PFSK-1 (cell line): ENCODE measurements at regions not wholly inside any gene's neighbourhood (a gene's known extent, or its start where the extent isn't known, plus 50 kb on each side); places are given as distances from the start of the nearest gene placed in this dataset.

Experiments used
- FOXP2 ChIP-seq: optimal IDR thresholded peaks from 2 replicates; pipeline ENCODE3; 2011; ENCODE audit warnings: borderline replicate concordance, control low read depth, inconsistent platforms; ENCODE audit not compliant: insufficient read depth; ENCODE audit errors: extremely low read length, extremely low read depth
- POLR2AphosphoS5 ChIP-seq: IDR thresholded peaks from 2 replicates; pipeline ENCODE4 v1.6.1; 2012; ENCODE audit warnings: low read depth, mild to moderate bottlenecking, control low read depth, low read length, moderate library complexity
- REST ChIP-seq, 2 experiments: IDR thresholded peaks; 2 replicates each; pipeline versions ENCODE4 v1.6.1 to v1.8.0; 2011 to 2012; ENCODE audit warnings: low read depth in 2 of 2, low read length in 2 of 2, control low read depth in 1 of 2, inconsistent platforms in 1 of 2, mild to moderate bottlenecking in 1 of 2, moderate library complexity in 1 of 2; ENCODE audit not compliant: insufficient read depth in 1 of 2
- SIN3A ChIP-seq: IDR thresholded peaks from 2 replicates; pipeline ENCODE4 v1.6.1; 2012; ENCODE audit warnings: mild to moderate bottlenecking, low read length, moderate library complexity, borderline replicate concordance; ENCODE audit not compliant: insufficient read depth
- TAF1 ChIP-seq: IDR thresholded peaks from 2 replicates; pipeline ENCODE4 v1.6.1; 2012; ENCODE audit warnings: low read length, control low read depth, borderline replicate concordance; ENCODE audit not compliant: insufficient read depth

GRCh38 chr10:118965645-118966044 is 63.9 kb upstream of the NANOS1 start:
- no peak for TF ChIP-seq REST (IDR thresholded peaks at IDR 0.05; ENCODE audit: insufficient read depth in 1 of 2, low read depth in 2 of 2, low read length in 2 of 2)
- no peak for TF ChIP-seq SIN3A
- TF ChIP-seq FOXP2 = no peak
- no peak for TF ChIP-seq TAF1
- TF ChIP-seq POLR2AphosphoS5 = no peak

- TF ChIP-seq SIN3A (no peak), REST (IDR thresholded peaks at IDR 0.05; ENCODE audit: insufficient read depth in 1 of 2, low read depth in 2 of 2, low read length in 2 of 2) (no peak), FOXP2 (no peak), TAF1 (no peak), POLR2AphosphoS5 (no peak)
These were observed 63.3 kb upstream of the NANOS1 start for GRCh38 chr10:118966076-118966849.

- TF ChIP-seq SIN3A = no peak
- TF ChIP-seq REST (IDR thresholded peaks at IDR 0.05; ENCODE audit: insufficient read depth in 1 of 2, low read depth in 2 of 2, low read length in 2 of 2) = no peak
- no peak for TF ChIP-seq FOXP2
- TF ChIP-seq TAF1 = no peak
- TF ChIP-seq POLR2AphosphoS5 = no peak
These were observed 62.7 kb upstream of the NANOS1 start for GRCh38 chr10:118966850-118967125.

GRCh38 chr10:118967160-118967559 is 62.4 kb upstream of the NANOS1 start:
- TF ChIP-seq FOXP2 = no peak
- no peak for TF ChIP-seq REST (IDR thresholded peaks at IDR 0.05; ENCODE audit: insufficient read depth in 1 of 2, low read depth in 2 of 2, low read length in 2 of 2)
- TF ChIP-seq POLR2AphosphoS5 = no peak
- TF ChIP-seq SIN3A = no peak
- TF ChIP-seq TAF1 = no peak

- TF ChIP-seq SIN3A (no peak), FOXP2 (no peak)
These were observed 61.5 kb upstream of the NANOS1 start for GRCh38 chr10:118968060-118968459.
